DMS114 treated with DMSO at 0.1 percent for 48 hours (cell line): ENCODE measurements at regions not wholly inside any gene's neighbourhood (a gene's known extent, or its start where the extent isn't known, plus 50 kb on each side); places are given as distances from the start of the nearest gene placed in this dataset.

ENCODE experiments used
- DNase-seq: peaks from one replicate; lab custom pipeline; 2025; ENCODE audit not compliant: unreplicated experiment; lab: John Stamatoyannopoulos, UW

DNA sequence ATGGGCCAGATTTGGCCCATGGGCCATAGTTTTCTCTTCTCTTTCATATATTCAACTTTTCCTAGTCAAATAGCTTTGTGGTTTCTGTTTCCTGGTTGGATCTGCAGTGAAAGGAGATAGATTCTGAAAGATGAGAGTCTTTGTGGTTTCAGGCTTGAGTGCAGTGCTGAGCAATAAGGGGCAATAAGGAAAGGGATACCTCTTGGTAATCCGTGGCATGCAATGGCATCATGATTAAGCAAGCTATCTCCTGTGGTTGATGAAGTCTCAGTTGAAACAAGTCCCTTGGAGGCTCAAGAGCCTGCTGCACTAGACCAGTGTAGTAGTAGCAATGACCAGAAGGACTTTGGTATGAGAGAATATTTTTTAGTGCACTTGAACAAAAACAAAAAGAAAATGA is 187.7 kb upstream of the CNTNAP2 start:
- no peak for DNase-seq

DNA sequence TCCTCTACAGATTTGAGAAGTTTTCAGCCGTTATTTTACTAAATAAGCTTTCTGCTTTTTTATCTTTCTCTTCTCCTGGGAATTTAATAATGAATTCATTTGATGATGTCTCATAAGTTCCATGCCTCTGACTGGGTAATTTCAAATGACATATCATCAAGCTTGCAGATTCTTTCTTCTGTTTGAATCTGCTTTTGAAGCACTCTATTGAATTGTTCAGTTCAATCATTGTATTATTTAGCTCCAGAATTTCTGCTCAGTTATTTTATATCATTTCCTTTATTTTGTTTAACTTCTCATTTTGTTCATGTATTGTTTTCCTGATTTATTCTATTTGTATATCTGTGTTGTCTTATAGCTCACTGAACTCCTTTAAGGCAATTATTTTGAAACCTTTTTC is 196.9 kb upstream of the CNTNAP2 start:
- DNase-seq = no peak

DNA sequence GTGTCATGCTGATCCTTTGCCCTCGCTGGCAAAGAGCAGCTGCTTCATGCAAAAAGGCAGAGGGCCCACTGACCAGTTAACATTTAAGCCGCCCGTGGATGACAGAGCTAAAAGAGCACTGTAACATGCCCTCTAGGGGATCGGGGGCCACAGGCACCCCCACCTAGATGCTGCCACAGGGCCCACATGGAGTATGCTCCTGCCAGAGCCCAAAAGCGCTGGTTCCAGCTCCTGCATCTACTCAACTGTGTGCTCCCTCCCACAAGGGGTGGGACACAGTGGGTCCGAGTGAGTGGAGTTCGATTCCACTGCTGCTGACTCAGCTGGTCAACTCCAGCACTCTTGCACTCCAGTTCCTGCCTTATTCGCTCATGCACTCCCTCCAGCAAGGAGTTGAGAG is 199.8 kb upstream of the CNTNAP2 start:
- DNase-seq = no peak

DNA sequence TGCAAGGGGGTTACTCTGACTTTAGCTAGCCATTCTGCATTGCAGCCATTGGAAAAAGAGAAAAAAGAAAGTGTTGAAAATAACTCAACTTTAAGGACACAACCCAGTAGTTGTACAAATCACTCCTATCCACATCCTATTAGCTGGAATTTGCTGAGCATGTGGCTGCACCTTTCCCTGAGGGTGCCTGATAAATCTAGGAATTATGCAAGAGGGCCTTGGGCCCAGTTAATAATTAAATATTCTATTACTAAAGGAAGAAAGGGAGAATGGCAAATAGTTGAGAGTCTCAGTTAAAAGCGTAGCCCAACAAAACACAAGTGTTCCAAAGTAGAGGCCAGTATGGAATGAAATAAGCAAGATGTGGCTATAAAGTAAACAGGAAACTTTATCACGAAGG is 200.9 kb upstream of the CNTNAP2 start:
- DNase-seq = no peak

DNA sequence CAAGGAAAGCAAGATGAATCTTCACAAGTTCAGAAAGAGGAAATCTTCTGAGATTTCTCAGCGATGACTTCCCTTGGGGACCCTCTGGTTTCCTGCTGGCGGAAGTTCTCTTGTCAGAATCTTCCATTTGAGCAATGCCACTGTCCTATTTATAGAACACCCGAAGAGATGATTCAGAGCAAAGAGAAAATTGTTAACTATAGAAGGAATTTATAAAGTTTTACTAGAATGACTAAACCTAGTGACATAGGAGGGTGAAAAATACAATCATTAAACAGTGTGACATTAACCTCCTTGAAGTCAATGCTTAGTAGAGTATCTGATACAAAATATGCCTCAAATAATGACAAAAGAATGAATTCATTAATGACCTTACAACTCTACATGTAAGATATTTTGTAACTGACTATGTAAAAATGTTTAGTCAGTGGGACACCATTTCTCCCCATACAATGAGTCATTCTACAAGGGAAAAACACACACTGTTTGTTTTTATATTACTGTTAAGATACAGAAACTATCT is 206.5 kb upstream of the CNTNAP2 start:
- DNase-seq = no peak

DNA sequence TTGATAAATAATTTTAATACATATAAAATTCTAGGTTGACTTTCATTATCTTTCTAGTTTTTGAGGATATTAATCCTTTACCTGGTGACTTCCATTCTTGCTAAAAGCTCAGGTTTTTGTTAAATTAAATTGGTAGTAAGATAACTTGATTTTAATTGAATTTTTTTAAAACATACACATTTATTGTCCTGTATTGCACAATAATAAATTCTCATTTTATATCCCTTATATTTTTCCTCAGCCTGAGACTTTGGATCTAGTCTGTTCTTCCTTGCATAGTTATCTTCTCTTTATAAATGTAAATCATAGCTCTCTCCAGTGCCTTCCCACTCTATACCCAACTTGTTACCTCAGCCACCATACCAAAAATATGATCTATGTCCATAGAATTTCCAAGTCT is 212.9 kb upstream of the CNTNAP2 start:
- no peak for DNase-seq

DNA sequence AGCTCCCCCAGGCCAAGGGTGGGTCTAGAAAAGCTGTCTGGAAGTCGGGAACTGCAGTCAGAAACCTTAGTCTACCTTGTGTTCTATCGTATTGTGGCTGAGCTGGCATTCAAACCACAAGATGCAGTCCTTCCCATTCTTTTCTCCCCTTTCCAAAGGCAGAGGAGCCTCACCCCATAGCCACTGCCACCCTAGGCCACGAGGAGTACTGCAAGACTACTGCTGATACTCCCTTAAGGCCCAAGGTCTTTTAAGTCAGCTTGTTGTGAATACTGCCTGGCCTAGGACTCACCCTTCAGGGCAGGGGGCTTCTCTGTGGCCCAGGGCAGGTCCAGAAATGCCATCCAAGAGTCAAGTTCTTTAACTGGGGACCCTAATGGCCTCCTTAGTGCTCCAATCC is 214.5 kb upstream of the CNTNAP2 start:
- no peak for DNase-seq

DNA sequence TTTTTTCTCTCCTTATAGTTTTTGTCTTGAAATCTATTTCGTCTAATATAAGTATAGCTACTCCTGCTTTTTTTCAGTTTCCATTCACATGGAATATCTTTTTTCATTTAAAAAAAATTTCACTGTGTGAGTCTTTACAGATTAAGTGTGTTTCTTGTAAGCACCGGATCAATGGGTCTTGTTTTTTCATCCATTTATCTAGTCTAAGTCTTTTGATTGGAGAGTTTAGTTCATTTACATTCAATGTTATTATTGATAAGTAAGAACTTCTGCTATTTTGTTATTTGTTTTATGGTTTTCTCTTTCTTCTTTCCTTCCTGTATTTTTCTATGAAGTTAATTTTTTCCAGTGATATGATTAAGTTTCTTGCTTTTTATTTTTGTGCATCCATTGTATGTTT is 216.7 kb upstream of the CNTNAP2 start:
- no peak for DNase-seq

DNA sequence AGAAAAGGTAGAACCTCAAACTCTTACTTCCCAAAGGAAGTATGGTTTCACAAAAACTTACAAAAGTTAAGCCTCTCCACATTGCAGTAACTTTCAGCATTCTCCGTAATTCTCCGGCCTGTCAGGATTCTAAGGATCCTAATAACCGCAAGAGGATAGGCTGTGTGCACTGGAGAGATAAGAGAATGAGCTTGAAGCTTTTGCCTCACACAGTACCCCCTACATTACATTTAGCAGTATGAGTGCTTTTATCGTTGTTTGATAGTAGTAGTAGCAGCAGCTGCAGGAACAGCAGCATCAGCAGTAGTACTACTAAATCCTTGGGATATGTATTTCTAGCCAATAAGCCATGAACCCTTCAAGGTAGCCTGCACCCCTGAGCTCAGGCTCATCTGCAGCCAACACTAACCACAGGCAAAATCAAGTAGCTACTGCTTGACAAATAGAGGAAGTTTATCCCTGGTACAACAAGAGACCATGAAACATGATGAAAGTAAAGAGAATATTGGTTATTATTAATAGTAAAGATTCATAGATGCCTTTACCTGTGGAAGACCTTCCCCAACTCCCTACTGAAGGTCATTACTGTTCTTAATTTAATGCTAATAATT is 222.6 kb upstream of the CNTNAP2 start:
- no peak for DNase-seq

DNA sequence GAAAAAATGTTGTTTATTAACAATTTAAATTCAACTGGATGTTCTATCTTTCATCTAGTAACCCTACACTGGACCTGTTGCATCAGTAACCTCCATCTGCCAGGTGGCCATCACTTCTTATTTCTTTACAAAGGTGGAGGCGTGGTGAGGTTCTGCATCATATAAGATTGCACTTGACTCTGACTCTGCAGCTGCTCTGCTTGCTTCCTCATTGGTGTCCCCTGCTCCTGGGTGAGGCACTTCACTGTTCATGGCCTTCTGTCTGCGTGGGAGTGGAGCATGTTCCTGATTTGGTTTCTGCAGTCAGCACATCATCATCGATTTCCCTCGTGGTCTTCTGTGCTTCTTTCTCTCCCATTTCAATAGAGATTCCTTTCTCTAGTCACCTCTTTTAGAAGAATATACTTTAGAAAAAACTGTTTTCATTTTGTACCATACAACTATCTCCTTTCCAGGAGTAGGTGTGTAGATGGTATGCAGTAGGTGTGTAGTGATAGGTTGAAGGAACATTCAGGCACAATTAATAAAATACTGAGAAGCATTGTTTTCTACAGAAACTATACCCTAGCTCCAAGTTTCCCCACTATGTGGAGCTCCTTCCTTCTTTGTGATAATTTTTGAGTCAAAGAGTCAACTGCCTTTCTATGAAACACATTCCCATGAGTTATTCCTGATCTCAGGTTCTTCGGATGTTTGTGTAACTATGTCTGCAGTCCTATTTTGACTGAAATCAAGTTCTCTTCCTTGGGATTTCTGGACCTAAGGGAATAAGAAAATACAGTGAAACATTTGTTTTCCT is 231.7 kb upstream of the CNTNAP2 start:
- no peak for DNase-seq

DNA sequence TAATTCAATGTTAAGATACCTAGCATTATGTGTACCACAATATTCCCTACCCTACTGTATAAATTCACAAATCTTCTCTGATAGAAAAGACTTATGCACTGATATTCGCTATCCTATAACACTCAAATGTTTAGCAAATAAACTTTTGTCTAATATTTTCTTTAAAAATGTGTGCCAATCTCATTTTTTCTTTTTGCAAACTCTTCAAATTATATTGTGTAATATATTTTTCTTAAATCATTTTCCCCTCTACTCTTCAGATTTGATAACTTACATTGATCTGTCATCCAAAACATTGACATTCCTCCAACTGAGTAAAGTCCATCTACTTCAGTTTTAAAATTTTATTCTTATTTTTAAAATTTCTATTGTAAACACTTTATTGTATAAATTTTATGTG is 240.2 kb upstream of the CNTNAP2 start:
- no peak for DNase-seq

DNA sequence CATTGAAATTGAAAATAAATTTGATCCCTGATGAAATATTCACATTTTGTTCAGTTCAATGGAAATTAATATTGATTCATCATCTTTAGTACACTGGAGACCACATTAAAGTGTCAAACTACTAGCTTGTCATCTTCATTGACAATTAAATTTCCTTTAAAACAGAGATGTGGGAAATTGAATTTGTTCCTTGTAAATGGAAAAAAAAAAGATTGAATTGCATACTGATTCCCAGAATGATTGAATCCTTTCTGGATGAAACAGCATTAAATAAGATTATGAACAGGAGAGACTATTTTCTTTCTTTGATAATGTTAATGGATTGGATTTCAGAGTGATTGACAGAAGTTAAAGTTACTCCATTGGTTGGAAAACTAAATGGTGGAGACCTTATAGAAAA is 241.3 kb upstream of the CNTNAP2 start:
- DNase-seq = no peak

DNA sequence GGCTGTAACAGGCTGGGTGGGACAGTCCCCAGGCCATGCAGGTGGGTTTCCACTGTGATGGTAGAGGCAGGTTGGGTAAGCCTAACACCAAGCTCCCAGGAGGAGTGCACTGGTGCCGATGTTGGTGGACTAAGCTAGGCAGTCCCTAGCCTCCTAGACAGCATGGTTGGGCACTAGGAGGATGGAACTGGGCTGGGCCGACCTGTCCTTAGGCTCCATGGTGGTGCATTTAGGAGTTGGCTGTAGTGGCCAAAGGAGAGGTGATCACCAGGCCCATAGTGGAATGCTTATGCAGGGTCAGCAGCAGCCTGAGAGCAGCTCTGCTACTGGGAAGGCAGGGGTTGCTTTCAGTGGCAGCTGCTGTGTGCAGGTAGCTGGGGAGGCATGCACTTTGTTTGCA is 247.7 kb upstream of the CNTNAP2 start:
- no peak for DNase-seq

DNA sequence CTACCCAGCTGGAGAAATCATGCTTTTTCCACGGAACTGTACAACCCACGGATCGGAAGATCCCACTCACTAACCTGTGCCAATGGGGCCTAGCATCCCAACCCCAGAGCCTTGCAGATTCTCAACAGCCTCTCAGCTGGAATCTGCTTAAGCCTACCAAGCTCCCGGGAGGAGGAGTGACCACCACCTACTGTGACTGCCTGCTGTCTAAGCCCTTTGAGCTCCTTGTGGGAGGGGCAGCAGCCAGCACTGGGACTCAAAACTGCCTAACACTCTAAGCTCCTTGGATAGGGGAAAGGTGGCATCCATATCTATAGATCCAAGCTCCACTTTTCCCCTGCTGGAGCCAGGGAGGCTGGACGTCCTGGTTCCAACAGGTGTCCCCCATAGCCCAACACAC is 254.4 kb upstream of the CNTNAP2 start:
- DNase-seq = no peak

DNA sequence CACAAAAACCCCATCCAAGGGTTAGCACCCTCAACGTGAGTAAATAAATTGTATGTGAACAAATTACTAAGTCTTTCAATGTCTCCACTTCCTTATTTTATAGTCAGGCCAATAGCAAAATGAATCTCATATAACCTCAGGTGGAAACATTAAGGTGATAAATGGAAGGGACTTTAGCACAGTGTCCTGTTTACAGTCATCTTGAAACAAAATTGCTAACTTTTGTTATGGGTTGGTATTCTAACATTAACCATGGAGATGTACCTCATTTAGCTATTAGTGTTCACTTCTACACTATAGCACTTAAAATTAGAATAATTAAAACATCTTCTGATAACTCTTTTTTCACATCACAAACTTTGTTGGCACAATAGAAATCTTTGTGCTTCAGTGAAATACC is 255.8 kb upstream of the CNTNAP2 start:
- no peak for DNase-seq

DNA sequence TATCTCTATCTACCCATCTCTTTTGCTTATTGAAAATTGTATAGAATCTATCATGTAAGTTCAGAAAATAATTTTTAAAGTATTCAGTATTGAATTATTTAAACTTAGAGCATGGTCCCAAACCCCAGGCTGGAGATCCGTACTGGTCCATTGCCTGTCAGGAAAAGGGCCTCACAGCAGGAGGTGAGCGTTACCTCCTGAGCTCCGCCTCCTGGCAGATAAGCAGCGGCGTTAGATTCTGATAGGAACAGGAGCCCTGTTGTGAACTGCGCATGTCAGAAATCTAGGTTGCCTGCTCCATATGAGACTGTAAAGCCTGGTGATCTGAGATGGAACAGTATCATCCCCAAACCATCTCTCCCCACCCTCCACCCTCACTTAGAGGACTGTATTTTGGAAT is 266.0 kb upstream of the CNTNAP2 start:
- DNase-seq = no peak

DNA sequence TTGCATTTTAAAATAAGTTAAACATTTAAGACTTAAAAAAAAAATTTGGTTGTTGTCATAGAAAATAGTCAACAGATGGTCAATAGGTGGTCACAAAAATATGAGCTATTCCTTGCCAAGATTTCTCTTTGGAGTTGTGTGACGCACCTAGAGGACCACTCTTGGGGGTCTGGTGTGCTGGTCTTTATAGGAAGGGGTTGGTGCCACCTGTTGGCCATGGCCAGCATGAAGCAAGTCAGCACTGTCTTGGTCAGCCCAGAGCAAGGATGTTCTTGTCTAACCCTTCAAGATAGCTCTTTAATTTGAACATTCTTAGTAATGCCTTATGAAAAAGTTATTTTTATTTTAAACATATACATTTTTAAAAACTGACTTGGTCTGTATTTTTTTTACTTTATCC is 267.9 kb upstream of the CNTNAP2 start:
- DNase-seq = peak; percentile 6

DNA sequence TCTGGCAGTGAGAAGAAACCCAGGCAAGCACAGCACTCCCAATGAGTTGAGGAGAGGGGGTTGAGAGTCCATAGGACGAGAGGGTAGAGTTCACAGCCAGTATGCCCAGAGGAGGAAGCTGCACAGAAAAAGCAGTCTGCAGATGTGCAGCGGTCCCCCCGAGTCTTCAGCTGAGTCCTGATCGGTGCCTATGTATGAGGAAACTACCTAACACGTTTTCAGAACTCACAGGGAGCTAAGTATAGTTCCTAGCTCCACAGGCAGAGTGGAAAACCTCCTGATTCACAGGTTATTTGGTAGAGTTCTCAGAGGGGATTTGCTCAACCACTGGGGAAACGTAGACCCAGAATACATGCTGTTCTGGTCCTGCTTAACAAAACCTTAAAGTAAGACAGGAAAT is 271.3 kb upstream of the CNTNAP2 start:
- DNase-seq = no peak

DNA sequence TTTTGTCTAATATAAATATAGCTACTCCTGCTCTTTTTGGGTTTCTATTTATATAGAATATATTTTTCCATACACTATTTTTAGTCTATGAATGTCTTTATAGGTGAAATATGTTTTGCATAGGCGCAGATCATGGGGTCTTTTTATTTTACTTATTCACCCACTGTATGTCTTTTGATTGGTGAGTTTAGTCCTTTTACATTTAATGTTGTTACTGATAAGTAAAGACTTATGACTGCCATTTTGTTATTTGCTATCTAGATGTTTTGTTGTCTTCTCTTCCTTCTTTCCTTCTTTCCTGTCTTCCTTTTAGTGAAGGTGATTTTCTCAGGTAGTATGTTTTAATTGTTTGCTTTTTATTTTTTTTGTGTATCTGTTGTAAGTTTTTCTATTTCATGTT is 276.8 kb upstream of the CNTNAP2 start:
- no peak for DNase-seq

DNA sequence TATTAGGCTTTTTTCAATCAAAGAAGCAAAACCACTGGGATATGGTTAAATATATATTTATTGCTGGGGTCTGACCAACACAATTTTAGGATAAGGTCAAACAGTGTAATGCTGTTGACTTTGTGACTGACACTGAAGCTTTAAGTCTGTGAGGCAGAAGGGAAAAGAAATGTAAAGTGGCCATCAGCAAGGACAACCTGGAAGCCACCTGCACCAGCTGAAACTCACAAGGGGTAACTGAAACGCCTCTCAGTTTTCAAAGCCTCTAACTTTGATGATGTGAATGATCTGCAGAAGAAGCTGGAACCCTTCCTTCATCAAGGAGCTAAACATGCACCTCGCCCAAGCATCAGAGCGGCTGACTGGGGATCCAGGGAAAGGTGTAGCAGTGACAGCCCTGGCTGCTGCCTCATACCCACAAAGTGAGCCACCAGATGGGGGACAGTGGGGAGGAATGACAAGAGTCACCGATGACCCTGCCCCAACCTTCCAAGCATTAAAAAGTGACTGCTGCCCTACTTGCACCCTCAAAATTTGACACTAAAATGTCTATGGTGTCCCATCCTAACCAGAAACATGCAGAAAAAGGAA is 284.9 kb upstream of the CNTNAP2 start:
- no peak for DNase-seq

DNA sequence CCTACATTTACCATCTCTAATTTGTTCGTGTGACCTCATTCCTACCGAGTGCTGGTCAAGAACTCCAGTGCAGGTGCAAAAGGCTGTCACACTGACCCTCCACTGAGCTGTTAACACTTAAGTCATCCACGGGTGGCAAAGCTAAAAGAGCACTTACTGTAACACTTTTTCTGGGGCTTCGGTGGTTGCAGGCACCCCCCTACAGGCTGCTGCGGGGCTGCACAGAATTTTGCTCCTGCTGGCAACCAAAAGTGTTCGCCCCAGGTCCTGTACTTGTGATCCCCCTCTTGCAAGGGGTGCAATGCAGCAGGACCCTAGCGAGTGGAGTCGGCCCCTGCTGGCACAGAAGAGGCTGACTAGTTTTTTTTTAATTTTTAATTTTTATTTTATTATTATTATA is 298.9 kb upstream of the CNTNAP2 start:
- DNase-seq = no peak

DNA sequence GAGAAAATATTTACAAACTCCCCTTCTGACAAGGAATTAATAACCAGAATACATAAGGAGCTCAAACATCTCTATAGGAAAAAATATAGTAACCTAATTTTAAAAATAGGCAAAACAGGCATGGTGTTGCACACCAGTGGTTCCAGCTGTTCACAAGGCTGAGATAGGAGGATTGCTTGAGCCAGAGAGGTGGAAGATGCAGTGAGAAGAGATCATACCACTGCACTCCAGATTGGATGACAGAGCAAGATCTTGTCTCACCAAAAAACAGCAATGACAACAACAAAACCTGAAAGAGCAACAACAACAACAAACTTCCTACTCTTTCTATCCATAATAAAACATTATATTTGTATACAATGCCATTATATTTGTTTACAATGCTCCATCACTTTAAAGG is 304.4 kb upstream of the CNTNAP2 start:
- DNase-seq = no peak
